ENCODE measurements at regions not wholly inside any gene's neighbourhood (a gene's known extent, or its start where the extent isn't known, plus 50 kb on each side); places are given as distances from the start of the nearest gene placed in this dataset.
A peak's percentile ranks its signal among the peaks of the same experiment; 100 is the strongest.

DNA sequence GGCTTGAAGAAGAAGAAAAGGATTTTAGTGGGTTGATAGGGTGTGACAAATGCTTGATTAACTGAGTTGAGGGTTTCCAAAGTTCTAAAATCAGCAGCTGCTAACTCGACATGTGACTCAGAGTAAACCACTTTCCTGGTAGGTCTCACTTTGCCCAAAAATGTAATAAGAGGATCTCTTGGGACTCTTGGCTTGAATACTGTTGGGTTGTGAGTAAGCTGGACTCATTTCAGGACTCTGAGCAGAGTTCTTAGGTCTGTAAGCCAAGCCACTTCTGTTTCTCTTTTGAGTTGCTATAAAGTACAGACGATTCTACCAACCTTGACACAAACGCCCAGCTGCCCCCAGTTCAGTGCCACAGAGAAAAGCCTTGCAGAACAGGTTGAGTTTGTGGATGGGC is 241.1 kb downstream of the ZNF621 start:
- Histone ChIP-seq H3K4me3 (no peak overlapping the region), H3K27ac (no peak overlapping the region), H3K36me3 (no peaks in the 10 kb centered on the region), H3K4me1 (peaks cover 0 to 29% (median 5%) of the 10 kb centered on the region in 12 donors), H3K27me3 (no peaks in the 10 kb centered on the region), H3K9me3 (peaks cover 0 to 9% (median 0%) of the 10 kb centered on the region in 12 donors)
- no peak for DNase-seq
- WGBS, 4 donors: 69 to 74% (median 70%) methylated on average over 3 of the region's 3 CpGs
- intact Hi-C loops (cut with DNase I): no loop called here
- TF ChIP-seq, protein P1, sequence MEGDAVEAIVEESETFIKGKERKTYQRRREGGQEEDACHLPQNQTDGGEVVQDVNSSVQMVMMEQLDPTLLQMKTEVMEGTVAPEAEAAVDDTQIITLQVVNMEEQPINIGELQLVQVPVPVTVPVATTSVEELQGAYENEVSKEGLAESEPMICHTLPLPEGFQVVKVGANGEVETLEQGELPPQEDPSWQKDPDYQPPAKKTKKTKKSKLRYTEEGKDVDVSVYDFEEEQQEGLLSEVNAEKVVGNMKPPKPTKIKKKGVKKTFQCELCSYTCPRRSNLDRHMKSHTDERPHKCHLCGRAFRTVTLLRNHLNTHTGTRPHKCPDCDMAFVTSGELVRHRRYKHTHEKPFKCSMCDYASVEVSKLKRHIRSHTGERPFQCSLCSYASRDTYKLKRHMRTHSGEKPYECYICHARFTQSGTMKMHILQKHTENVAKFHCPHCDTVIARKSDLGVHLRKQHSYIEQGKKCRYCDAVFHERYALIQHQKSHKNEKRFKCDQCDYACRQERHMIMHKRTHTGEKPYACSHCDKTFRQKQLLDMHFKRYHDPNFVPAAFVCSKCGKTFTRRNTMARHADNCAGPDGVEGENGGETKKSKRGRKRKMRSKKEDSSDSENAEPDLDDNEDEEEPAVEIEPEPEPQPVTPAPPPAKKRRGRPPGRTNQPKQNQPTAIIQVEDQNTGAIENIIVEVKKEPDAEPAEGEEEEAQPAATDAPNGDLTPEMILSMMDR (IDR thresholded peaks at IDR 0.05): no peak
- TF ChIP-seq POLR2A (IDR thresholded peaks at IDR 0.05): no peak
- ATAC-seq: peak in 3 of 4 donors; percentile 77 to 88 (median 86)

DNA sequence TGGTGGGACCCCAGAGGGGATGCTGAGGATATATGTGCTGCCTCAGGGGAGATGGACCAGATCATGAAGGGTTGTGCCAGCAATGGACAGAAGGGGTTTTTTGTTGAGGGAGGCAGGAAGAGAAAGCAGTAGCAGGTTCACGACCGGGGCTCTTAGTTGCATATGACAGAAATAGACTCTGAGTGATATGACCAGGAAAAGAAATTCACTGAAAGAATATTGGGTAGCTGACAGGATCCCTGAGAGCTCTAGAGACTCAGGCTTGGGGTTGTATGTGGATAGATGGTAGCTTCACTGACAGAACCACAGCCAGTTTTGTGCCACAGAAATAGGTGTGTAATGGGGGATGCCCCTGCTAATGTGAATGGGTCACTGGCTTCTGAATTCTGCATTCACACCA is 241.6 kb downstream of the ZNF621 start:
- no peak for TF ChIP-seq POLR2A (IDR thresholded peaks at IDR 0.05)
- TF ChIP-seq, protein P1 (IDR thresholded peaks at IDR 0.05): no peak
- WGBS, 4 donors: 39 to 59% (median 49%) methylated on average over 2 of the region's 2 CpGs
- intact Hi-C loops (cut with DNase I): no loop called here
- no peak for DNase-seq
- Histone ChIP-seq H3K36me3 (no peaks in the 10 kb centered on the region), H3K27me3 (no peaks in the 10 kb centered on the region), H3K4me1 (peaks cover 0 to 35% (median 5%) of the 10 kb centered on the region in 12 donors), H3K27ac (no peak overlapping the region), H3K4me3 (no peak overlapping the region), H3K9me3 (peaks cover 0 to 9% (median 0%) of the 10 kb centered on the region in 12 donors)
- ATAC-seq: no peak

DNA sequence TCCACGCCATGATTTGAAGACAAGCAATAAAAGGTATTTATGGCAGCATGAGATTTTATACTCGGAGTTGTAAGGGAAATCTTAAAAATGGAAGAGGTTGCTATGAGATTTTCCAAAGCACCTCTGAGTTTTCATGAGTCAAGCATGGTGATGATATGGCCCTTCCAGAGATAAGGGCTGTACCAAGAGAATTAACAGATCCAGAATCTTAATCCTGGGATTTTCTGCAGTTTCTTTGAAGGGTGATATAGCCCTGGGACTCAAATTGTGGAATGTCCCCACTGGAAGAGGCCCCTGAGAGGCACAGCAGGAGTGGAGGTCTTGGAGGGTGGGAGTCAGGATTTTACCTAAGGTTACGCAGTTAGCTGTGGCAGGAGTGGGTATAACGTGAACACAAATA is 243.3 kb downstream of the ZNF621 start:
- H3K4me1 ChIP-seq: peaks cover 0 to 36% (median 5%) of the 10 kb centered on the region in 12 donors
- H3K36me3 ChIP-seq: no peaks in the 10 kb centered on the region
- WGBS, 4 donors: 86 to 90% (median 88%) methylated on average over 4 of the region's 4 CpGs
- DNase-seq (no peak), ATAC-seq (no peak)
- H3K4me3 ChIP-seq: no peak overlapping the region
- no peak for TF ChIP-seq POLR2A (IDR thresholded peaks at IDR 0.05)
- TF ChIP-seq, protein P1 (IDR thresholded peaks at IDR 0.05): no peak
- intact Hi-C loops (cut with DNase I): no loop called here
- no peaks in the 10 kb centered on the region for H3K9me3 ChIP-seq
- no peaks in the 10 kb centered on the region for H3K27me3 ChIP-seq
- H3K27ac ChIP-seq: no peak overlapping the region

DNA sequence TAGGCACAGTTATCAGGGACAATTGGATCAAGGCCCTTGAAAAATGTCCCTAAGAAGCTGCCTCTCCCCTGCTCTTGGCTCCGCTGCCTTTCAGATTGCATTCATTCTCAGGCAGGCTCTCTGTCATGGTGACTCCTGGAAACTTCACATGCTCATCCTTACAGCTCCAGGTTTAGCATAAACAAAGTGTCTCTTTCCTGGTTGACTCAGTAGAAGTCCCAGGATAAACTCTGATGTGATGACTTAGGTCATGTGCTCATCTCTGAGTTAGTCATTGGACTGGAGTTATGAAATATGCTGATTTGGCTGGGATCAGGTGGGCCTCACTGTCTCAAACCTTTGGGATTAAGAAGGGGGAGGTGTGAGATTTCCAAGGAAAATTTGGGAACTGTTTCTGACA is 243.8 kb downstream of the ZNF621 start:
- WGBS, 4 donors: 87 to 100% (median 94%) methylated on average over 1 of the region's 1 CpG
- intact Hi-C loops (cut with DNase I): no loop called here
- Histone ChIP-seq H3K4me1 (peaks cover 0 to 36% (median 5%) of the 10 kb centered on the region in 12 donors), H3K27me3 (no peaks in the 10 kb centered on the region), H3K36me3 (no peaks in the 10 kb centered on the region), H3K27ac (no peak overlapping the region), H3K4me3 (no peak overlapping the region), H3K9me3 (no peaks in the 10 kb centered on the region)
- ATAC-seq (peak in 1 of 4 donors; percentile 38), DNase-seq (no peak)
- no peak for TF ChIP-seq POLR2A (IDR thresholded peaks at IDR 0.05)
- TF ChIP-seq, protein P1 (IDR thresholded peaks at IDR 0.05): no peak

Measured in heart left ventricle (tissue), 16 donors.